Dermis microvascular lymphatic vessel endothelial cell (primary cell): ENCODE measurements at regions not wholly inside any gene's neighbourhood (a gene's known extent, or its start where the extent isn't known, plus 50 kb on each side); places are given as distances from the start of the nearest gene placed in this dataset.
"Not testable (repeated sequence)": the region's sequence is repeated elsewhere in the genome, so short reads cannot be mapped to it uniquely, and the experiment has no call there.

Source experiments
- DNase-seq, 2 donors: peaks; one replicate each; pipeline versions ENCODE4 v3.0.0 to v3.0.0-alpha.2; 2010; ENCODE audit warnings: low read depth in 2 of 2

DNA sequence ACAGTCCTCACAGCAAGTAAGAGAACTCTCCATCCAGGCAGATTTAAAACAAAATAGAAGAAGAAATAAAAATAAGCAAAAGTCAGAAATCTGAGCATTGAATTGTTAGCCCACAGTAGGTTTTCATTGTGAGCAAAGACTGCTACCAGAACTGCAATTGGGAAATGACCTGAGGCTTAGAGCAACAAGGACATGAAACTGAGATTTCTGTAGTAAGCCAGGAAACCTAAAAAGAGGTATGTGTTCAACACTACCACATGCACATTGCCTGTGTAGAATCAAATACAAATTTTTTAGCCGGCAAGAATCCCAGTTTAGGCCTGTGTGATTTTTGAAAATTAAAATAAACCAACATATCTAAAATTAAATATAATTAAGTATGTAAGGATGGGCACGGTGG lies 928.4 kb upstream of the WWC1 start:
- DNase-seq, result no peak

DNA sequence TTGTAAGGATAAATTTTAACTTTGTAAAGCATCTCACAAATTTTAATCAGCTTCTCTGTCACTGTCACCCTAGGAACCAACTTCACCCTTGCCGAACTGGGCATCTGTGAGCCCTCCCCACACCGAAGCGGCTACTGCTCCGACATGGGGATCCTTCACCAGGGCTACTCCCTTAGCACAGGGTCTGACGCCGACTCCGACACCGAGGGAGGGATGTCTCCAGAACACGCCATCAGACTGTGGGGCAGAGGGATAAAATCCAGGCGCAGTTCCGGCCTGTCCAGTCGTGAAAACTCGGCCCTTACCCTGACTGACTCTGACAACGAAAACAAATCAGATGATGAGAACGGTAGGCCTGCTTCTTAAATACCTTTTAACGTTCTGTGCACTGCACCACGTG lies 916.3 kb upstream of the WWC1 start:
- no peak for DNase-seq

- DNase-seq, result no peak
Observed at GRCh38 chr5:167378894-167379723, 912.3 kb upstream of the WWC1 start.

DNA sequence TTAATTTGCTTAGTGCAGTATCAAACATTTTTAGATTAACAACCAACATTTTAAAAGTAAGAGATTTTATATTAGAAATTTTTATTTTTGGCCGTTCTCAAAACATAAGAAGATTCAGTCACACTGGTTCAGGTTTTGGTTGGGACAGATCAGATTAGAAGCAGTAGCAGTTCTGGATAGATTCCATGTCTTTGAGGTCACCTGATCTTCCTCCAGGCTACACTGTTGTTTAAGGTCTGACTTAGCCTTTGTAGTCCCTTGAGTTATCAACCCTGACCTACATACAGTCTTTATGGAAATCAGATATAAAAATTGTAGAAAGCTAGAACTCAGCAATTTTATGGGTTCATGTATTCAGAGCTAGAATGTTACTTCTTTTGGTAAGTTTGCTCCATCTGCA lies 910.0 kb upstream of the WWC1 start:
- no peak for DNase-seq

GRCh38 chr5:167389537-167389936 lies 901.9 kb upstream of the WWC1 start:
- DNase-seq, result no peak

- DNase-seq, result not testable (repeated sequence)
Observed at GRCh38 chr5:167391286-167391685, 900.2 kb upstream of the WWC1 start.

DNA sequence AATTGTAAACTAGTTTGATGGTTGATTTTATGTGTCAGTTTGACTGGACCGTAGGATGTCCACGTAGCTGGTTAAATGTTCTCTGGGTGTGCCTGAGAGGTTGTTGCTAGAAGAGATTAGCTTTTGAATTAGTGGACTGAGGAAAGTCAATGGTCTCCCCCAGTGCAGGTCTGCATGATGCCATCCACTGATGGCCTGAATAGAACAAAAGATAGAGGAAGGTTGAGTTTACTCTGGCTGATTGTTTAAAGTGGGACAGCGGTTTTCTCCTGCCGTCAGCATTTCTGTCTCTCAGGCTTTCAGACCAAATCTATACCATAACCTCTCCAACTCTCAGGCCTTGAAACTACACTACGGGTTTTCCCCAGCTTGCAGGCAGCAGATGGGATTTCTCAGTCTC lies 899.2 kb upstream of the WWC1 start:
- DNase-seq, result no peak

- no peak for DNase-seq
Observed at GRCh38 chr5:167393358-167393757, 898.1 kb upstream of the WWC1 start.

- no peak for DNase-seq
Observed at GRCh38 chr5:167402671-167403070, 888.8 kb upstream of the WWC1 start.

- DNase-seq, result no peak
Observed at GRCh38 chr5:167406513-167406912, 884.9 kb upstream of the WWC1 start.

- no peak for DNase-seq
Observed at GRCh38 chr5:167412556-167412955, 878.9 kb upstream of the WWC1 start.

GRCh38 chr5:167413506-167413905 lies 877.9 kb upstream of the WWC1 start:
- no peak for DNase-seq

DNA sequence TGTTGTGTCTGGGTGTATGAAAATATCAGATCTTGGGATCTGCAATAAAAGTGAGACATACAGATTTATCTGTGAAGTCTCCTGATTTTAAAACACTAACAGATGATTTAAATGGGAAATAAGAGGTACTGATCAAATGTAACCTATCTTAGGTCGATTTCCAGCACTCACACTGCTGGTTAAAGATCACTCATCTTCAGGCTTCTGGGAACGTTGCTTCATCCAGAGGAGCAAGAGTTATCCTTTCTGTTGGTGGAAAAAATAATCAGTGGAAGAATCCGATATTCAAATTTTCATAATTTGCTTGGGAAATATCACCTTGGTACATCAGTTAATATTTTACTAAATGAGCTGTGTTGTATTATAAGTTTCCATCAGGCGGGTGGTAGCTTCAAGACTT lies 876.8 kb upstream of the WWC1 start:
- DNase-seq, result no peak

DNA sequence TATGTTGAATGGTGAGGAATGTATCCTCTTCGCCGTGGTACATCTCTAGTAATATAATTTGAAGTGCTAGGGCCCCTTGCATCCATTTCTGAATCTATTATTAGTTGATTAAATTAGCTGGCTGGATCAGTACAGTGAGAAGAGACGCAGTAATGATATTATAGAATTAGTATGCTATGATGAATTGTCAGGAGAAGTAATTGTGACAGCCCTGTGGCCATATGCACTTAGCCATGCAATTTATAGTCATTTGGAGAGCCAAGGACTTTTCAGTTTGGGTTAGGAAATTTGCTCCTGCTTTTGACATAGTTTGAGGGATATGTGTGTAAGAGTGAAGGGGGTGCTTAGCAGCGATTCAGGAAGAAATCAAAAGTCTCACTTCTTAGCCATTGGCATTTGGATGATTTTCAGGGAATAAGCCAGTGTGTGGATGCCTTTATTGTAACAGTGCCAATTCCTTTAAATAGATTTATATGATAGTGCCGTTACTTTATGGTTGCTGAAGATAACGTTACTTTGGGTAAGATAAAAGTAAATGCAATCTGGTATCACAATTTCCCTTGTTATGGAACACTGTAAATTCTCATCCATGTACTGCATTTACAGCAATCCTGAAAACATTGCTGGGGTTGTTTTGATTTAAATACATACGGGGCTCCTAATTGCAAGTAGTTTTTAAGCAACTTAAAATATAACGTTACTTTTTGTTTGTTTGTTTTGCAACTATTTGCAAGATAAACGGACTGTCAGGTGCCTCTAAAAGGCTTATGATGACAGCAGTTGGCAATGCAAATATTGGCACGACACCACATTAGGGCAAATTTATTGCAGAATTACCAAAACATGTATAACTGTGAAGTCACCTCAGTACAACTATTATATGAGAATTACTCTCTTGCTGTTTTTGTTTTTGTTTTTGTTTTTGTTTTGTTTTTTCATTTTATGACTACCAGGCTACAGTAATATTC lies 875.4 kb upstream of the WWC1 start:
- no peak for DNase-seq

DNA sequence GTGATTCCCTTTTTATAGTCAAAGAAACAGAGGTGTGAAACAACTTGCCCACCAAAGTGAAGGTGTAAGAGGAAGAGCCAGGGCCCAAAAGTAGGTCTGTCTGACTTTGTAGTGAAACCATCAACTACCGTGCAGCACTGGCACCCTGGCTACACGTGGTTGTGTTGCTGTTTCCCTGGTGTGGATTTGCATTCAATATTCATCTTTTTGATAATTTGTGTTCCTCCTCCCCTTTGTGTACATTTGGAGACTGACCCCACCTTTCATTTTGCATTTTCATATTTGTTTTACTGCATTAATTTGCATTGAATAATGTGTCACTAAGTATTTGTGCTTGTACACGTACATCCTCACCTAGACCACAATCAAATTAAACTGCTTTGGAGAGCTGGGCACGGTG lies 873.8 kb upstream of the WWC1 start:
- no peak for DNase-seq

- no peak for DNase-seq
Observed at GRCh38 chr5:167425161-167425560, 866.3 kb upstream of the WWC1 start.

DNA sequence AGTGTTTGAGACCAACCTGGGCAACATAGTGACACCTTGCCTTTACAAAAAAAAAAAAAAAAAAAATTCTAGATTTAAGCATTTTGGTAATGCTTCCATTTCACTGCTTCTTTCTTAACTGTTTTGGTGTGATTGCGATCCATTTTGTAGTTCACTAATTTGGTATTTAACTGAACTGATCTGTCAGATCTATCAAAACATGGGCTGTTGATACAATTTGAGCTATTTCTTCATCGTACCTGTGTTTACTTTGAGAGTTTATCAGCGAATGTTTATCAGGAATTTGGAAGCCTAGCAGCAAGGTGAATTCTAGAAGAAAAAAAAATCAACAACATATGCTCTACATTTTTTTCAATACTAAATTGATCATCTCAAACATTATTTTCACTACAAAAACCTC lies 864.9 kb upstream of the WWC1 start:
- no peak for DNase-seq

- not testable (repeated sequence) for DNase-seq
Observed at GRCh38 chr5:167427641-167428040, 863.8 kb upstream of the WWC1 start.

- no peak for DNase-seq
Observed at GRCh38 chr5:167440846-167441245, 850.6 kb upstream of the WWC1 start.

DNA sequence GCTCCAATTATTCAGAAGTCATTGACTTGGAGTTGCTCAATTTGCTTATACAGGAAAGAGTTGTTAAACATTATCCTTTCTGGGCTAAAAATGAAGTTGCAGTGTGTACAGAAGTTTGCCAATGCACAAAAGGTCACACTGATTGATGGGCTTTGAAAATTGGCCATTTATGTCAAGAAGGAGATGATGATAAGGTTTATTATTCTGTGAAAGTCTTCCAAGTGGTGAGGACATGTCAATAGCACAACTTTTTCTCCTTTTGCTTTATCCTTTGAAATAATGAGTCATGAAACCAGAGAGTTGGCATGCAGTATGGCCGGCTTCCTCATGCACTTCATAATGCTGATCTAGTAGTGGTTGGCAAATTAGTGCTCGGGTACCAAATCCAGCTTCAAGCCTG lies 848.5 kb upstream of the WWC1 start:
- DNase-seq, result no peak

DNA sequence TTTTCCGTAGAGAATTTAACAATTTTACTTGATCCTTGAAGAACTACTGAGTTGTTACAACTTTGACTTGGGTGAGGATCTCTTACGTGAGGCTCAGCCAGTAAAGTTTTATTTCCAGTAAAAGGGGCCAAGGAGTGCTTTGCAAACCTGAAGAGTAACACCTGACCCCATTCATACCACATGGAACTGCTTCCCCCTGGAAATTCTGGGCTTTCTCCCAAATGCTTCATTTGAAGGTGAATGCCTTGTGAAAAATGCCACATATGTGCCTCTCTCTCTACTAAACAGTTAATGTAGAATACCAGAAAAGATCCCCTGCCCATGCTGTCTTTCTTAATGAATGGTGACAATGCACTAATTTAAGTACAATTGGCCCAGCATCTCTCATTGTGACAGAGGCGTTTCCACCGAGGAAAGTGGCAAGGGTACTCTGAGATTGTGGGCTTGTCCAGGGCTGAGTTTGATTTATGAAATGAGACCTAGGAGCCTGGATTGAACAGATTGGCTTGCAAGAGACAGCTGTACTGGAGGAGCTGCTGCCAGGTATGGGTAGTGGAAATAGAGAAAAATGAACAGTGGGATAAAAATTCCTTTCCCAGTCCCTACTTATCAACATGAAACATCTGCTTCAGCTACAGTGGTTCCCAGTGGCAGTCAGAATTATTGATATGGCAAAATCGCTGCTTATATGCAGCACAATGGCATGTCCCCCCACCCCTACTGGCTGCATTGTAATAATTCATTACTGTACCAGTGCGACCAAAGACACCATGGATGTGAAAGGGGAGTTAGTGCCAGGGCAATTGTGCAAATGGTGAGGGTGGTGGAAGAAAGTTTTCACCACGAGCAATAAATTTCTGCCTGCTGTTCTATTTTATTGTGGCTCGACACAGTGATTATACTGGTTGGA lies 843.7 kb upstream of the WWC1 start:
- no peak for DNase-seq

DNA sequence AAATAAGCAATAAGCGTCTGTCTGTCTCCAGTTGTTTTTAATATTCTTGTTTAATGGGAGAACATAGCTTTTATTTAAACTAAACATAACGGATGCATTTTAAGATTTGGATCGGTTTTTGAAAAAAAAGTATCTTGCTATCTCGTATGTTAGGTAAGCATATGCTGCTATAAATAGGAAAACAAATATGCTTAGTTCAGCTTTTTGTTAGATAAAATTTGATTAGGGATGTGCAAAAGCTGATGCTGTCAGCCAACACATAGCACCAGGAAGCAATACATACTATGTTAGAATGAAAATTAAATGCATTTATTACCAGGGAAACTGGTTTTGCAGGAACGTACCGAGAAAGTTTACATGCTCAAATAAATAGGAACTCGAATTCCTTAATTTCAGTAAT lies 843.1 kb upstream of the WWC1 start:
- DNase-seq, result no peak
